ENCODE measurements at regions not wholly inside any gene's neighbourhood (a gene's known extent, or its start where the extent isn't known, plus 50 kb on each side); places are given as distances from the start of the nearest gene placed in this dataset.

DNA sequence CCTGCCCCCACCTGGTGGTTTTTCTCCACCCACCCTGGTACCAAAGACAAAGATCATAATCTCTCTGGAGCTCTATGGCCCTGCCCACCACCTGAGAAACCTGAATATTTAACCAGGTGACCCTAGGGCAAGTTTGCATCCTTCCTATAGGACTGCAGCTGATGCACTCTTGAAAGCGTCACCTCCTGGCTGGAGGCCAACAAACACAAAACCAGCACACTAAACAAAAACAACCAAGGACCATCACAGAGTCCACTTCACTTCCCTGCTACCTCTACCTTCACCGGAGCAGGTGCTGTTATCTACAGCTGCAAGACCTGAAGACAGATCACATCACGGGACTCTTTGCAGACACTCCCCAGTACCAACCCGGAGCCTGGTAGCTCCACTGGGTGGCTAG is 296.7 kb upstream of the FGF13 start:
- TF ChIP-seq, protein P1, sequence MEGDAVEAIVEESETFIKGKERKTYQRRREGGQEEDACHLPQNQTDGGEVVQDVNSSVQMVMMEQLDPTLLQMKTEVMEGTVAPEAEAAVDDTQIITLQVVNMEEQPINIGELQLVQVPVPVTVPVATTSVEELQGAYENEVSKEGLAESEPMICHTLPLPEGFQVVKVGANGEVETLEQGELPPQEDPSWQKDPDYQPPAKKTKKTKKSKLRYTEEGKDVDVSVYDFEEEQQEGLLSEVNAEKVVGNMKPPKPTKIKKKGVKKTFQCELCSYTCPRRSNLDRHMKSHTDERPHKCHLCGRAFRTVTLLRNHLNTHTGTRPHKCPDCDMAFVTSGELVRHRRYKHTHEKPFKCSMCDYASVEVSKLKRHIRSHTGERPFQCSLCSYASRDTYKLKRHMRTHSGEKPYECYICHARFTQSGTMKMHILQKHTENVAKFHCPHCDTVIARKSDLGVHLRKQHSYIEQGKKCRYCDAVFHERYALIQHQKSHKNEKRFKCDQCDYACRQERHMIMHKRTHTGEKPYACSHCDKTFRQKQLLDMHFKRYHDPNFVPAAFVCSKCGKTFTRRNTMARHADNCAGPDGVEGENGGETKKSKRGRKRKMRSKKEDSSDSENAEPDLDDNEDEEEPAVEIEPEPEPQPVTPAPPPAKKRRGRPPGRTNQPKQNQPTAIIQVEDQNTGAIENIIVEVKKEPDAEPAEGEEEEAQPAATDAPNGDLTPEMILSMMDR (IDR thresholded peaks at IDR 0.05) = no peak
- no peak for TF ChIP-seq POLR2A (IDR thresholded peaks at IDR 0.05)
